Stimulated activated CD8-positive, alpha-beta memory T cell treated with anti-CD3 and anti-CD28 coated beads, Interleukin-12 subunit alpha, Interleukin-12 subunit beta, amount 100 ng/mL, for 1 hour (primary cell): ENCODE measurements at regions not wholly inside any gene's neighbourhood (a gene's known extent, or its start where the extent isn't known, plus 50 kb on each side); places are given as distances from the start of the nearest gene placed in this dataset.
A peak's percentile ranks its signal among the peaks of the same experiment; 100 is the strongest.

ENCODE experiments used
- DNase-seq: peaks from one replicate; pipeline ENCODE4 v3.0.0-alpha.2; 2020; ENCODE audit warnings: low read depth

DNA sequence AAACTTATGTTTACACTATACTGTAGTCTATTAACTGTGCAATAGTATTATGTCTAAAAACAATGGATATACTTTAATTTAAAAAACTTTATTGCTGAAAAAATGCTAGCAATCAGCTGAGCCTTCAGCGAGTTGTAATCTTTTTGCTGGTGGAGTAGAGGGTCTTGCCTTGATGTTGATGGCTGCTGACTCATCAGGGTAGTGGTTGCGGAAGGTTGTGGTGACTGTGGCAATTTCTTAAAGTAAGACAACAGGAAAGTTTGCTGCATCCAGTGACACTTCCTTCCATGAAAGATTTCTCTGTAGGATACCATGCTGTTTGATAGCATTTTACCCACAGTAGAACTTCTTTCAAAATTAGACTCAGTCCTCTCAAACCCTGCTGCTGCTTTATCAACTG is 234.7 kb upstream of the CSF3R start:
- DNase-seq = no peak

DNA sequence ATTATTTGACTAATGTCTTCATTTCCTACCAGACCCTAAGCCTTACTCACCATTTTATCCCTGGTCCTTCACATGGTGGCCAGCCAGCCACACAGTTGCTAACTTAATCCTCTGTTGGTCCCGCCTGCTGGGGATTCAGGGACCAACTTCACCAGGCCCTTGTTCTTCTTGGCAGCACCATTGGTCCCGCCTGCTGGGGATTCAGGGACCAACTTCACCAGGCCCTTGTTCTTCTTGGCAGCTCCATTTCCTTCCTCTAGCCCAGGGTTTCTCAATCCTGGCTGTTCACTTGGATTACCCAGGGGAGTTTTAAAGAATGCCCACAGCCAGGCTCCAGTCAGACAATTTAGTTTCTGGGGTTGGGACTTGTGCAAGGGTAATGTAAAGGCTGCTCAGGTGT is 233.1 kb upstream of the CSF3R start:
- DNase-seq = no peak

DNA sequence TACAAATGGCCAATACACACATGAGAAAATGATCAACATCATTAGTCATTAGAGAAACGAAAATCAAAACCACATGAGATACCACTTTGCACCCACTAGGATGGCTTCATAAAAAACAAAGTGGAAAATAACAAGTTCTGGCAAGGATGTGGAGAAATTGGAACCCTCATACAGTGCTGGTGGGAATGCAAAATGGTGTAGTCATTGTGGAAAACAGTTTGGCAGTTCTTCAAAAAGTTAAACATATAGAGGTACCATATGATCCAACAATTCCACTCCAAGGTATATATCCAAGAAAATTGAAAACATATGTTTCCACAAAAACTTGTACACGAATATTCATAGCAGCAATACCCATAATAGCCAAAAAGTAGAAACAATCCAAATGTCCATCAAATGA is 231.6 kb upstream of the CSF3R start:
- DNase-seq = no peak

DNA sequence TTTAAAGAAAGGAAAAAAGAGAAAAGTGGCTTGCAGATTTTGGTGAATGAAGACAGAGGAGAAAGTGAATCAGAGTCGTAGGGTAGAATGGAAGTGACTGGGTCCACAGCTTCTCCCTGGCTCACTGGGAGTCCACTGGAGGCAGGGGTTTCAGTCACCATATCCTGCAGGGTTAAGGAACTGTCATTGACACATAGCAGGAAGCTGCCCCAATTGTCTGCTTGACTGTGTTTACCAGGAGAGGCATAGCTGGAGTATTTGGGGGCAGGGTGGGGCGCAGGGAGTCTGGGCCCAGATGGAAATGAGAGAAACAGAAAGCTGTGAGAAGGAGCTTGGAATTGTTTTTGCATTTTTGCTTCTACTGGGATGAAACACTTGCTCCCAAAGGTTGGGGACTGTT is 228.8 kb upstream of the CSF3R start:
- DNase-seq = no peak

DNA sequence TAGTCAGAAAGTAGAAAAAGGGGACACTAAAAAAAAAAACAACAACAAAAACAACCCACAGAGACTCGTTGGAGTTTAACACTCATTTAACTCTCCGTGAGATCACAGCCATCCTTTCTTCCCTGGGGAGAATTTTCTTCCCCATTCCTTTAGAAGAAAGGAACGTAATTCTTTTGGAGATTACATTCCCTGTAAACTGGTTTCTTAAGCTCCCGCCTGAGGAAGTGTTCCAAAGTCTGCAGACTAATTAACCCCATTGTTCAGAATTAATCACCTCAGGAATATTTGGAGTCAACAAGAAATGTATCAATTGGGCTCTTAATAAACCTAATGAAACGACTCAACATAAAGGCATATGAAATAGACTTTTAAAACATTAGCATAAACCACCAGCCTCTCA is 228.2 kb upstream of the CSF3R start:
- DNase-seq = no peak

DNA sequence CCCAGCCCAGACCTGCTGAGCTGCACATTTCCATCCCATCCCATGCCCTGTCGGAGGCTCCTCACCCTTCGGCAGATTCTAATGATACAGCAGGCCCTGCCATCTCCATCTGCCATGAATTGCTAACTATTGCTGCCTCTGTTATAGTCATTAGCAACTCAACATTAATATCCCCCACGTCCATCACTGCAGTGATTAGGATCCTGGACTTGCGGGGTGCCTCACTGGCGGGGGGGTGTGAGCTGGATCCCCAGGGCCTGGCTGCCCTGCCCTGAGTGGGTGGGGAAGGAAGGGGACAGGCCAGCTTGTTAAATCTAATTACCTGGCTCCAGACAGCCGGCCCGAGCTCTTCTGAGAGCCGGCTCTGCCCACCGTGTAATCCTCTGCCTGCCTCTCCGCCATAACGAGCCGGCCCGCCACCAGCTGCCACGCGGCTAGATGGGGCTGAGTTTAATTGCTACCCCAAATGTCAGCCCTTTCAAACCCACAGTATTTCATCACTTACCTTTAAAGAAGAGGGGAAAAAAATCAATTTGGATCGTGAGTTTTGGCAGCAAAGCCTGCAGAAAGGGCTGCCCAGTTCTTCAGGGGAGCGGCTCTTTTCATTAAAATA is 227.3 kb upstream of the CSF3R start:
- no peak for DNase-seq

GRCh38 chr1:36708587-36708986 is 225.9 kb upstream of the CSF3R start:
- no peak for DNase-seq

DNA sequence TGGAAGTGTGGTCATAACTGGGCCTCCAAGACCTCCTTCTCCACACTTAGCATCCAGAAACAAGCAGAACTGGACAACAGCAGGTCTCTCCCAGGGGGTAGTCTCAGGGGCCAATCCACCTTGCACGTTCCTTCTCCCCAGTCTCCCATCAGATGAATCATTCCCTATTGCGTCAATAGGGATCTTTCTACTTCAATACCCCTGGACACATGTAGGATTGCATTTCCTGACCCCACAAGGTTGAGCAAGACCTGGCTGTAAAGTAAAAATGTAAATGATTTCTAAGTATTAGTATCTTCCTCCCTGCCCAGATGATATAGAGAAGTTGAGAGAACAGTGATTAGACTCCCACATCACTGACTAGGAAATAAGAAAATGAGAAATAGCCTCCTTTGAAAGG is 224.5 kb upstream of the CSF3R start:
- no peak for DNase-seq

GRCh38 chr1:36706416-36706815 is 223.7 kb upstream of the CSF3R start:
- DNase-seq = no peak

GRCh38 chr1:36705629-36706028 is 222.9 kb upstream of the CSF3R start:
- DNase-seq = no peak

DNA sequence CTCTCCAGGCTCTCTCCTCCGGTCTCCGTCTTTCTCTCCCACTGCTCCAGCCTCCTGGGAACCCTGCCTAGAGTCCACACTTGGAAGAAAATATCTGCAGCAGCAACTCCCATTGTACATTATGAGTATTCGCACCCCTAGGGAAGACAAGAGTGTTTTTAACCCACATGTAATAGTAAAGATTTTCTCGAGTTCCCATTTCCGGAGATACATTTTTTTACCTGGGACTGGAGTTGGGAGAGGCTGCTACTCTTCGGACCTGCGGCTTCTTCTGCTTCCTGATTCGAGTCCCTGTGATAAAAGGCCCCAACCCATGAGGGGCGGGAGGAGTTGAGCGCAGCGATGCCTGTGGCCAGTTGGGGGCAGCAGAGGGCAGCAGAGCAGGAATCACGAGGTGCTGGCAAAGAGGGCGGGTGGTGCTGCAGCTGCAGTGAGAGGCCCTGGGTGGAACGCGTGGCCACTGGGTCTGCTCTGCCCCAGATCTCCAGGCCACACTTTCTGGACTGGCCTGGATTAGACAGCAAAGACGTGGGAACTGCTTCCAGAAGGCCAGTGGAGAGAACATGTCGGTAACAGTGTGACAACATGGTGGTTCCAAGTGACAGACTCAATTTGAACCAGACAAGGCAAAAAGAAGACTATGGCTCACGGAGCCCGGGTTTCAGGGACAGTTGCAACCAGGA is 221.0 kb upstream of the CSF3R start:
- peak; percentile 11 for DNase-seq

DNA sequence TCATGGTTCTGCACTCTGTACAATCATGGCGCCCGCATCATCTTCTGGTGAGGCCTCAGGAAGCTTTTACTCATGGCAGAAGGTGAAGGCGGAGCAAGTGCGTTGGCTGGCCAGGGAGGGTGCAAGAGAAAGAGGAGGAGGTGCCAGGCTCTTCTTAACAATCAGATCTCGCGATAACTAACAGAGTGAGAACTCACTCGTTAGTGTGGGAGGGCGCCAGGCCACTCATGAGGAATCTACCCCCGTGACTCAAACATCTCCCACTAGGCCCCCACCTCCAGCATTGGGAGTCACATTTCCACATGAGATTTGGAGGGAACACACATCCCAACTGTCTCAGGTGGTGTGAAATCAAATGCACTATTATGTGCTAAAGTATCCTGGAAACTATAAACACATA is 220.2 kb upstream of the CSF3R start:
- DNase-seq = no peak

GRCh38 chr1:36699113-36699911 is 216.6 kb upstream of the CSF3R start:
- DNase-seq = no peak

DNA sequence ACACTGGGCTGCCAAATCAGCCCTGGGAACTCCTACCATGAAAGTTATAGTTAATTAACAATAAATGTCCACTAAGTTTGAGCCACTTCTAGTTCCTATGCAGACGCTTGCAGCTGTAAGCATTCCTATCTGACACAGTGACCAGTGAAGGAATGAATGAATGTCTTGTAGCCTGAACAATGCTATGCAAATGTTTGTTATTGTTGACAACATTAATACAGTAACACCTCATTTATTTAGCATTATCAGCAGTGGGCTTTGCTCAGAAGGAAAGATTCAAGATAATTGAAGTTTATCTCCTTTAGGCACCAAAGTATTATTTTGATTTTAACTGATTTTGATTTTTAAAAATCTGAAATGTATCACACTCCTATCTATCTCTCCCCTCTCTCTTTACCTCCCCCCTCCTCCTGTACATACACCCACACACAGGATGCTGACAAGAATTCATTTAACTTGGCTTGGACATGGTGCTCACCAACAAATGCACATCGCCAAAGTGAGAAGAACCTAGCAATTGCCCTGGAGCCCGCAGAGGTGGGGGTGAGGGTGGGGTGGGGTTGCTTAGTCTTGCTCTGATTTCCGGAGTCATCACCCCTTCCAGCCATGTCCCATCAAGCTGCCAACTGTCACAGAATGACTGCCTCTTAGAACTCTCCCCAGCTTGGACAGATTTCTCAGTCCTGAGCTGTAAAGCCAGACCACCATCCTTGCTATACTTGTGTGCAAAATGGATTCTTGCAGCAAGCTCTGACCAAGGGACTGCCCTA is 215.3 kb upstream of the CSF3R start:
- no peak for DNase-seq

- no peak for DNase-seq
Measured at GRCh38 chr1:36696261-36696940, 213.7 kb upstream of the CSF3R start.

GRCh38 chr1:36693603-36694002 is 210.9 kb upstream of the CSF3R start:
- no peak for DNase-seq

DNA sequence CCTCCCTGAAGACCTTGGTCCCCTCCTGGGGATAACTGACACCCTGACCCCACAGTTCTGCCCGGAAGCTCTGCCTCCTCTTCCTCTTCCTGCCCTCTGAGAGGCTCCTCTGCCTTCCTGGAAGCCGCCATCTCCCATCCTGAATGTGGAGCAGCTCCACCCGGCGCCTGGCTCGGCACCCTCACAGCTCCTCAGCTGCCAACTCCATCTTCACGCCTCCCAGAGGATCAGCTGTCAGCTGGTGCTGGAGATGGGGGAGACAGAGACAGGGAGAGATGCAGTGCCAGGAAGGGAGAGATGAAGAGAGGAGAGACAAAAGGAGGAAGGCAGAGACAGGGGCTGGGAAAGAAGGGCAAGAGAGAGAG is 210.4 kb upstream of the CSF3R start:
- no peak for DNase-seq

- no peak for DNase-seq
Measured at GRCh38 chr1:36692465-36693160, 209.9 kb upstream of the CSF3R start.

DNA sequence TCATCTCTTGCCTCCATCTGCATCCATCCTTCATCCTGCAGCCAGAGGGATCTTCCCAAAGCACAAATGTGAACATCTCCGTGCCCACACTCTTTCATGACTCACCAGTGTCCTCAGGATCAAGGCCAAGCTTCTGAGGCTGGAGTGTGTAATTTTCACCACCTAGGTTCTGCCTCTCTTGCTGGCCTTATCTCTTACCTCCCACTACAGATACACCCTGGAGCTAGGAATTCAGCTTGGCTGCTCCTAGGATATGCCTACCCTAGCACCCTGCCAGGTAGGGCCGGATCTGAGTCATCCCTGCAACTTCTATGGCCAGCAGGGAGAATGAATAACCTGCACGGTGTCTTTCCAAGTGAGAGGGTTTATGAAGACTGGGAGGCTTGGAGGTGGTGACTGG is 208.7 kb upstream of the CSF3R start:
- DNase-seq = no peak

DNA sequence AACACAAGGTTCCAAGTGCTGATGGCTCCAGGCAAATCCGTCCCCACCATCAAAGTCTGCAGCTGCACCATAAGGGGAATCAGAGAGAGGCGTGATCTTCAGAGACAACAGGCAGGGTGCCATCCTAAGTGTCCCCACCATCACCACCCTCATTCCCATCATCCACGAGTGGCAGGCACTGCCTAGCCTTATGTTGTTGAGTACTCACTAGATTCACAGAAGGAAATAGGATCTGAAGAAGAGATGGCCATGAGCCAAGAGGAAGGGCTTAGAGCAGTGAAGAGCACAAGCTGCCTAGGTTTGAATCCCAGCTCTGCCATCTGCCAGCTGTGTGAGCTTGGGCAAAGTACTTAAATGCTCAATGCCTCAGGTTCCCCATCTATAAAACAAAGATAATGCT is 207.3 kb upstream of the CSF3R start:
- DNase-seq = no peak

DNA sequence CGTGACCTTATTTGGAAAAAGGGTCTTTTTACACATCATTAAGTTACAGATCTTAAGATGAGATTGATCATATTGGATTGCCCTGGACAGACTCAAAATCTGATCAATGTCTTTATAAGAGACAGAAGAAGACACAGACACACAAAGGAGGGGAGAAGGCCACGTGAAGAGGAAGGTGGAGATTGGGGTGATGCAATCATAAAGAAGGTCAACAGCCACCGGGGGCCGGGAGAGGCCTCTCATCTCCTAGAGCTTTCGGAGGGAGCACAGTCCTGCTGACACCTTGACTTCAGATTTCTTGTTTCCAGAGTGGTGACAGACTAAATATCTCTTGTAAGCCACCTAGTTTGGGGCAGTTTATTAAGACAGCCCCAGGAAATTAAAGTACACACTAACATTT is 204.6 kb upstream of the CSF3R start:
- DNase-seq = no peak
